SU-DHL-6 (cell line): ENCODE measurements at regions not wholly inside any gene's neighbourhood (a gene's known extent, or its start where the extent isn't known, plus 50 kb on each side); places are given as distances from the start of the nearest gene placed in this dataset.
"Not testable (repeated sequence)": the region's sequence is repeated elsewhere in the genome, so short reads cannot be mapped to it uniquely, and the experiment has no call there.

Experiments used
- H2AFZ ChIP-seq: fragments of 200-600 bp; sonication (generic); 2 replicates; pipeline ENCODE4 v1.6.1; 2014; ENCODE audit warnings: low read depth, mild to moderate bottlenecking, moderate library complexity, mixed read lengths, antibody characterized with exemption, low read length; ENCODE audit not compliant: severe bottlenecking
- H3F3A ChIP-seq: fragments of 200-600 bp; shearing (Covaris generic); 2 replicates; pipeline ENCODE4 v1.6.0; 2016; ENCODE audit warnings: antibody characterized with exemption, mild to moderate bottlenecking; ENCODE audit not compliant: insufficient read depth
- H3K27ac ChIP-seq: fragments of 200-600 bp; sonication (generic); 2 replicates; pipeline ENCODE4 v1.5.1; 2016; ENCODE audit warnings: low read depth, mild to moderate bottlenecking, low read length, moderate library complexity, mixed read lengths
- H3K27me3 ChIP-seq: fragments of 200-600 bp; sonication (generic), shearing (Covaris generic); 2 replicates; pipeline ENCODE4 v1.6.0; 2014; ENCODE audit warnings: mild to moderate bottlenecking, low read length
- H3K36me3 ChIP-seq: fragments of 200-600 bp; sonication (generic); 2 replicates; pipeline ENCODE4 v1.6.1; 2014; ENCODE audit warnings: mild to moderate bottlenecking, low read length, mixed read lengths
- H3K4me2 ChIP-seq: fragments of 300-600, 200-600 bp; shearing (Covaris generic), sonication (generic); 2 replicates; pipeline ENCODE4 v1.6.0; 2014; ENCODE audit warnings: low read length, low read depth, mild to moderate bottlenecking; ENCODE audit not compliant: poor library complexity, severe bottlenecking
- H3K4me3 ChIP-seq: fragments of 200-600 bp; sonication (generic); 2 replicates; pipeline ENCODE4 v1.5.1; 2014; ENCODE audit warnings: antibody characterized with exemption, low read length, mild to moderate bottlenecking, mixed read lengths; ENCODE audit not compliant: insufficient read depth, poor library complexity, severe bottlenecking
- H3K79me2 ChIP-seq: fragments of 200-600 bp; sonication (generic); 2 replicates; pipeline ENCODE4 v1.6.1; 2014; ENCODE audit warnings: mild to moderate bottlenecking, low read length, moderate library complexity; ENCODE audit not compliant: insufficient read depth
- H3K9ac ChIP-seq: fragments of 200-600 bp; sonication (generic); 2 replicates; pipeline ENCODE4 v1.7.0; 2014; ENCODE audit warnings: mild to moderate bottlenecking, low read length
- H3K9me2 ChIP-seq: fragments of 200-600 bp; sonication (generic); replicated peaks from 2 replicates; pipeline ENCODE4 v1.6.1; 2014; ENCODE audit warnings: low read length; ENCODE audit not compliant: insufficient read depth
- H3K9me3 ChIP-seq: fragments of 200-600 bp; sonication (generic); 2 replicates; pipeline ENCODE4 v1.6.1; 2014; ENCODE audit warnings: low read length, mixed read lengths; ENCODE audit not compliant: insufficient read depth
- H4K20me1 ChIP-seq: fragments of 200-600 bp; sonication (generic); 2 replicates; pipeline ENCODE4 v1.6.1; 2014; ENCODE audit warnings: low read depth, mild to moderate bottlenecking, antibody characterized with exemption, low read length, moderate library complexity, mixed read lengths
- EZH2phosphoT487 ChIP-seq: fragments of 200-600 bp; sonication (generic), shearing (Covaris generic); conservative IDR thresholded peaks from 2 replicates; pipeline ENCODE4 v1.6.1; 2018; ENCODE audit warnings: mild to moderate bottlenecking, antibody characterized with exemption, low read length, moderate library complexity, mixed read lengths
- TF ChIP-seq, protein P1 (sequence below): fragments of 200-600 bp; sonication (generic); IDR thresholded peaks from one replicate; pipeline ENCODE4 v1.5.1; 2017; ENCODE audit warnings: antibody characterized with exemption, mild to moderate bottlenecking, low read length, moderate library complexity; ENCODE audit not compliant: insufficient read depth, poor library complexity, severe bottlenecking

DNA sequence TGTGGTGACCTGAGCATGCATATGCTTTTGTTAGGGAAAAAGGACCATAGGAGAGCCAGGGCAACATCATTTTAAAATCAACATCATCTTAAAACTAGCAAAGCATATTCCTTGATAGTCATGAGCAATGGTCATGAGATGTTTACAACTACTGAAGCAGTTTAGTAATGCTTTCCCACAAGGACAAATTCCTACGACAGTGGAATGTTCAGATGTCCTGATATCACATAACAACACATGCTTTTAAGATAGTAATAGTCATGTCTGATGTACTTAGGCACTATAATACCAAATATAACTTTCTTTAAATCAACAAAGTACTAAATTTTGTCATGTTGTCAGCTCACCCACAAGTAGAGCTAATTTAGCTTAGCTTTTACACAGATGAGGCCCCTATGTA, 370.3 kb downstream of the HTR1B start:
- Histone ChIP-seq H2AFZ (no peak overlapping the region), H3K27ac (no peak overlapping the region), H3K4me2 (no peak overlapping the region), H3K79me2 (no peaks in the 10 kb centered on the region), H3K27me3 (no peaks in the 10 kb centered on the region), H3K4me3 (no peak overlapping the region), H3K9me2 (no peaks in the 10 kb centered on the region; the same call in 1 of the 2 replicates), H3K9ac (no peak overlapping the region), H3K9me3 (no peaks in the 10 kb centered on the region), H3F3A (no peaks in the 10 kb centered on the region), H4K20me1 (no peaks in the 10 kb centered on the region), H3K36me3 (no peaks in the 10 kb centered on the region)
- TF ChIP-seq EZH2phosphoT487 = no peak
- TF ChIP-seq, protein P1, sequence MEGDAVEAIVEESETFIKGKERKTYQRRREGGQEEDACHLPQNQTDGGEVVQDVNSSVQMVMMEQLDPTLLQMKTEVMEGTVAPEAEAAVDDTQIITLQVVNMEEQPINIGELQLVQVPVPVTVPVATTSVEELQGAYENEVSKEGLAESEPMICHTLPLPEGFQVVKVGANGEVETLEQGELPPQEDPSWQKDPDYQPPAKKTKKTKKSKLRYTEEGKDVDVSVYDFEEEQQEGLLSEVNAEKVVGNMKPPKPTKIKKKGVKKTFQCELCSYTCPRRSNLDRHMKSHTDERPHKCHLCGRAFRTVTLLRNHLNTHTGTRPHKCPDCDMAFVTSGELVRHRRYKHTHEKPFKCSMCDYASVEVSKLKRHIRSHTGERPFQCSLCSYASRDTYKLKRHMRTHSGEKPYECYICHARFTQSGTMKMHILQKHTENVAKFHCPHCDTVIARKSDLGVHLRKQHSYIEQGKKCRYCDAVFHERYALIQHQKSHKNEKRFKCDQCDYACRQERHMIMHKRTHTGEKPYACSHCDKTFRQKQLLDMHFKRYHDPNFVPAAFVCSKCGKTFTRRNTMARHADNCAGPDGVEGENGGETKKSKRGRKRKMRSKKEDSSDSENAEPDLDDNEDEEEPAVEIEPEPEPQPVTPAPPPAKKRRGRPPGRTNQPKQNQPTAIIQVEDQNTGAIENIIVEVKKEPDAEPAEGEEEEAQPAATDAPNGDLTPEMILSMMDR = no peak

DNA sequence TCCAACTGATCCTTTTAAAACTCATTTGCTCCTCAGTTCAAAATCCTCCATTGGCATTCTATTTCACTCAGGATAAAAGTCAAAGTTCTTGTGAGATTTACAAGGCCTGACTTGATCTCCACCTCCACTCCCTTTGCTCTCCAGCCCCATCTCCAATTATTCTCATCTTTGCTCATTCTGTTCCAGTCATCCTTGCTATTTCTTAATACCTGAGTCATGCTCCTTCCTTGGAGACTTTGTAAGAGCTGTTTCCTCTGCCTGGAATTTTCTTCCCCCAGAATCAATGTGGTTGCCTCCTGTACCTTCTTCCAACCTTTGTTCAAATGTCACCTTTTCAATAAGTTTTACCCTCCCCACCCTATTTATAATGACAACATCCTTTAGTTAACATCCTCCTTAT, 373.5 kb downstream of the HTR1B start:
- Histone ChIP-seq H3F3A (no peaks in the 10 kb centered on the region), H4K20me1 (no peaks in the 10 kb centered on the region), H3K4me2 (no peak overlapping the region), H3K9ac (no peak overlapping the region), H3K27ac (no peak overlapping the region), H3K9me2 (no peaks in the 10 kb centered on the region; the same call in 1 of the 2 replicates), H3K4me3 (no peak overlapping the region), H3K9me3 (no peaks in the 10 kb centered on the region), H3K79me2 (no peaks in the 10 kb centered on the region), H3K27me3 (no peaks in the 10 kb centered on the region), H2AFZ (no peak overlapping the region), H3K36me3 (no peaks in the 10 kb centered on the region)
- TF ChIP-seq, protein P1 = no peak
- no peak for TF ChIP-seq EZH2phosphoT487

DNA sequence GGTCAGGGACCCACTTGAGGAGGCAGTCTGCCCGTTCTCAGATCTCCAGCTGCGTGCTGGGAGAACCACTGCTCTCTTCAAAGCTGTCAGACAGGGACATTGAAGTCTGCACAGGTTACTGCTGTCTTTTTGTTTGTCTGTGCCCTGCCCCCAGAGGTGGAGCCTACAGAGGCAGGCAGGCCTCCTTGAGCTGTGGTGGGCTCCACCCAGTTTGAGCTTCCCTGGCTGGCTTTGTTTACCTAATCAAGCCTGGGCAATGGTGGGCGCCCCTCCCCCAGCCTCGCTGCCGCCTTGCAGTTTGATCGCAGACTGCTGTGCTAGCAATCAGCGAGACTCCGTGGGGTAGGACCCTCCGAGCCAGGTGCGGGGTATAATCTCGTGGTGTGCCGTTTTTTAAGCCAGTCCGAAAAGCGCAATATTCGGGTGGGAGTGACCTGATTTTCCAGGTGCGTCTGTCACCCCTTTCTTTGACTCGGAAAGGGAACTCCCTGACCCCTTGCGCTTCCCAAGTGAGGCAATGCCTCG, 375.4 kb downstream of the HTR1B start:
- H3K9me2 ChIP-seq, H3K9ac ChIP-seq, H3K36me3 ChIP-seq, H3K79me2 ChIP-seq, H3K4me2 ChIP-seq, H4K20me1 ChIP-seq, H3K27me3 ChIP-seq, H3F3A ChIP-seq, H3K4me3 ChIP-seq, H3K27ac ChIP-seq, H3K9me3 ChIP-seq, H2AFZ ChIP-seq: not testable (repeated sequence)

DNA sequence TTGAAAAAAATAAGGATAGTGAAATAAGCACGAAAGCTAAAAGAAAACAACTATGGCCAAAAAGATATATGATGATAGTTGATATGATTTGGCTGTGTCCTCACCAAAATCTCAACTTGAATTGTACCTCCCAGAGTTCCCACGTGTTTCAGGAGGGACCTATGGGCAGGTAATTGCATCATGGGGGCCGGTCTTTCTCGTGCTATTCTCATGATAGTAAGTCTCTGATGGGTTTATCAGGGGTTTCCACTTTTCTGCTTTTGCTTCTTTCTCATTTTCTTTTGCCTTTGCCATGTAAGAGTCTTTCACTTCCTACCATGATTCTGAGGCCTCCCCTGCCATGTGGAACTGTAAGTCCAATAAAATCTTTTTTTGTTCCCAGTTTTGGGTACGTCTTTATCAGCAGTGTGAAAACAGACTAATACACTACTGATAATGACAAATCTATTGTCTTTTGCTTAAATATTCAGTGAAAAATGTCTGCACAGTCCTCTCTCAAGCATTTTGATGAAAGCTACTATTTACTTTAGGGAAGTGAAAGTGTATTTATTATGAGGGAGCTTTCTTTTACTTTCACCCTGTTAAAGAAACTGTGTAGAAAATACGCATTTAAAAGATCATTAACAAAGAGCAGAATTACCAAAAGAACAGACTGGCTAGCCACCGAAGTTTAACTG, 389.1 kb downstream of the HTR1B start:
- no peak overlapping the region for H3K27ac ChIP-seq
- no peak overlapping the region for H2AFZ ChIP-seq
- H3K27me3 ChIP-seq = no peaks in the 10 kb centered on the region
- no peaks in the 10 kb centered on the region for H3K36me3 ChIP-seq
- no peaks in the 10 kb centered on the region for H4K20me1 ChIP-seq
- H3K4me2 ChIP-seq = no peak overlapping the region
- TF ChIP-seq EZH2phosphoT487 = no peak
- TF ChIP-seq, protein P1 = no peak
- no peaks in the 10 kb centered on the region for H3K79me2 ChIP-seq
- no peak overlapping the region for H3K9ac ChIP-seq
- H3K9me2 ChIP-seq = no peaks in the 10 kb centered on the region
- no peaks in the 10 kb centered on the region for H3K9me3 ChIP-seq
- H3K4me3 ChIP-seq = no peak overlapping the region
- H3F3A ChIP-seq = no peaks in the 10 kb centered on the region
